ENCODE measurements at regions not wholly inside any gene's neighbourhood (a gene's known extent, or its start where the extent isn't known, plus 50 kb on each side); places are given as distances from the start of the nearest gene placed in this dataset.

GRCh38 chr4:31647786-31648185, 927.6 kb downstream of the PCDH7 start:
- intact Hi-C loops (cut with DNase I) = no loop called here
- DNase-seq (no peak), FAIRE-seq (no peak)
- Histone ChIP-seq H3K36me3 (ENCODE audit: control insufficient read depth in 2 of 3, insufficient read depth in 3 of 3, low read length in 3 of 3) (no peaks in the 10 kb centered on the region), H3K4me1 (ENCODE audit: control insufficient read depth in 2 of 3, insufficient read depth in 2 of 3, low read depth in 1 of 3, low read length in 3 of 3) (no peaks in the 10 kb centered on the region), H3K27me3 (ENCODE audit: control insufficient read depth, insufficient read depth, low read length) (no peaks in the 10 kb centered on the region), H3K27ac (ENCODE audit: low read depth in 2 of 2, low read length in 2 of 2) (no peak overlapping the region), H3K9me3 (ENCODE audit: control insufficient read depth in 2 of 3, insufficient read depth in 1 of 3, low read length in 3 of 3) (no peaks in the 10 kb centered on the region), H3K9ac (ENCODE audit: low read length in 3 of 3) (no peak overlapping the region), H3K4me3 (ENCODE audit: low read length in 3 of 3) (no peak overlapping the region)
- no peak for TF ChIP-seq CTCF (IDR thresholded peaks at IDR 0.05; ENCODE audit: borderline replicate concordance, extremely low read depth, insufficient read depth)

GRCh38 chr4:31649878-31650277, 929.7 kb downstream of the PCDH7 start:
- Histone ChIP-seq H3K9ac (ENCODE audit: low read length in 3 of 3) (no peak overlapping the region), H3K27ac (ENCODE audit: low read depth in 2 of 2, low read length in 2 of 2) (no peak overlapping the region), H3K9me3 (ENCODE audit: control insufficient read depth in 2 of 3, insufficient read depth in 1 of 3, low read length in 3 of 3) (no peaks in the 10 kb centered on the region), H3K4me1 (ENCODE audit: control insufficient read depth in 2 of 3, insufficient read depth in 2 of 3, low read depth in 1 of 3, low read length in 3 of 3) (no peaks in the 10 kb centered on the region), H3K4me3 (ENCODE audit: low read length in 3 of 3) (no peak overlapping the region), H3K36me3 (ENCODE audit: control insufficient read depth in 2 of 3, insufficient read depth in 3 of 3, low read length in 3 of 3) (no peaks in the 10 kb centered on the region), H3K27me3 (ENCODE audit: control insufficient read depth, insufficient read depth, low read length) (no peaks in the 10 kb centered on the region)
- FAIRE-seq = peak; percentile 82
- no peak for DNase-seq
- intact Hi-C loops (cut with DNase I) = no loop called here
- TF ChIP-seq CTCF (IDR thresholded peaks at IDR 0.05; ENCODE audit: borderline replicate concordance, extremely low read depth, insufficient read depth) = no peak

DNA sequence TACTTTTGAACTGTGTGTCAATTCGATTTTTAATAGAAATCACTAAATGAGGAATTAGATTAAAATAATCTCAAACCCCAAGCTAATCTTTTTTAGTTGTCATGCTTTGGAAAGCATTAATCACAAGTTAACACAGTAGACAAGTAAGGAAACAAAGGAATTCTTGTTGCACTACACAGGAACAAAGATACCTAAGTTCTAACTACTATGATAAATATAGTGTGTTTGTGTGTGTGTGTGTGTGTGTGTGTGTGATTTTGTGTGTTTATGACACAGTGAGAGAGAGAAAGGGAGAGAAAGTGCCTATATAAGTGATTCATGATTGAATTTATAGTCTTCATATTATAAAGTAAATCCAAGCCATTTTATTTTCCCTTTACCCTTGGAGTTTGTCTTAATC, 931.4 kb downstream of the PCDH7 start:
- Histone ChIP-seq H3K4me1 (ENCODE audit: control insufficient read depth in 2 of 3, insufficient read depth in 2 of 3, low read depth in 1 of 3, low read length in 3 of 3) (no peaks in the 10 kb centered on the region), H3K27me3 (ENCODE audit: control insufficient read depth, insufficient read depth, low read length) (no peaks in the 10 kb centered on the region), H3K9ac (ENCODE audit: low read length in 3 of 3) (no peak overlapping the region), H3K9me3 (ENCODE audit: control insufficient read depth in 2 of 3, insufficient read depth in 1 of 3, low read length in 3 of 3) (no peaks in the 10 kb centered on the region), H3K27ac (ENCODE audit: low read depth in 2 of 2, low read length in 2 of 2) (no peak overlapping the region), H3K4me3 (ENCODE audit: low read length in 3 of 3) (no peak overlapping the region), H3K36me3 (ENCODE audit: control insufficient read depth in 2 of 3, insufficient read depth in 3 of 3, low read length in 3 of 3) (no peaks in the 10 kb centered on the region)
- intact Hi-C loops (cut with DNase I) = no loop called here
- DNase-seq (no peak), FAIRE-seq (no peak)
- no peak for TF ChIP-seq CTCF (IDR thresholded peaks at IDR 0.05; ENCODE audit: borderline replicate concordance, extremely low read depth, insufficient read depth)

GRCh38 chr4:31655328-31655727, 935.2 kb downstream of the PCDH7 start:
- no peak overlapping the region for H3K27ac ChIP-seq (ENCODE audit: low read depth in 2 of 2, low read length in 2 of 2)
- H3K4me3 ChIP-seq (ENCODE audit: low read length in 3 of 3) = no peak overlapping the region
- no peaks in the 10 kb centered on the region for H3K9me3 ChIP-seq (ENCODE audit: control insufficient read depth in 2 of 3, insufficient read depth in 1 of 3, low read length in 3 of 3)
- FAIRE-seq = no peak
- H3K27me3 ChIP-seq (ENCODE audit: control insufficient read depth, insufficient read depth, low read length) = no peaks in the 10 kb centered on the region
- H3K4me1 ChIP-seq (ENCODE audit: control insufficient read depth in 2 of 3, insufficient read depth in 2 of 3, low read depth in 1 of 3, low read length in 3 of 3) = no peaks in the 10 kb centered on the region
- no peak overlapping the region for H3K9ac ChIP-seq (ENCODE audit: low read length in 3 of 3)
- no peak for TF ChIP-seq CTCF (IDR thresholded peaks at IDR 0.05; ENCODE audit: borderline replicate concordance, extremely low read depth, insufficient read depth)
- intact Hi-C loops (cut with DNase I) = no loop called here
- no peaks in the 10 kb centered on the region for H3K36me3 ChIP-seq (ENCODE audit: control insufficient read depth in 2 of 3, insufficient read depth in 3 of 3, low read length in 3 of 3)
- no peak for DNase-seq

Measured in kidney (tissue), 13 donors.